Erythroblast (primary cell): ENCODE measurements at regions not wholly inside any gene's neighbourhood (a gene's known extent, or its start where the extent isn't known, plus 50 kb on each side); places are given as distances from the start of the nearest gene placed in this dataset.

Source experiments
- GATA1 ChIP-seq: IDR thresholded peaks from 2 replicates; pipeline ENCODE4 v1.6.1; 2011; ENCODE audit warnings: low read depth, mild to moderate bottlenecking, control low read depth, low read length, moderate library complexity
- POLR2A ChIP-seq: IDR thresholded peaks from 2 replicates; pipeline ENCODE4 v1.6.1; 2011; ENCODE audit warnings: mild to moderate bottlenecking, low read length

DNA sequence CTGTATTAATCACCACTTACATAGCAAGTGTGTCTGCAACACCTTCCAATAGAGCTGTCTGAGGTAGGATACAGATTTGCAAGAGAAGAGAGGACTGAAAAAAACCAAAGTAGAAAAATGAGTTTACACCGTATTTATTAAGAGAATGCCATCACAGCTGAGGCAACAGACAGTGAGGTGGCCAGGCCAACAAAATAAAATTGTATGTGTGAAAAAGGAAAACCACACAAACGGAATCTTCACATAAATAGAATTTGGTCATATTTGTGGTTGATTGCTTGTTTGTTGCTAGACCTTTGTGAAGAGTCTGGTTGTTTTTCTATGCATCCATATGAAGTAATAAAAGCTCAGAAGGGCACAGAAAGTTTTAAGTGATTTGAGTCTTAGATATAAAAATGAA is 157.8 kb upstream of the TSHZ2 start:
- TF ChIP-seq POLR2A (no peak), GATA1 (no peak)
